HG02884 (cell line): ENCODE measurements at regions not wholly inside any gene's neighbourhood (a gene's known extent, or its start where the extent isn't known, plus 50 kb on each side); places are given as distances from the start of the nearest gene placed in this dataset.

ENCODE experiments used
- ATAC-seq: cut with Tn5 transposase; IDR thresholded peaks from one replicate; pipeline ENCODE4 v1.9.1; 2021; ENCODE audit warnings: mild to moderate bottlenecking, moderate library complexity; ENCODE audit not compliant: unreplicated experiment

DNA sequence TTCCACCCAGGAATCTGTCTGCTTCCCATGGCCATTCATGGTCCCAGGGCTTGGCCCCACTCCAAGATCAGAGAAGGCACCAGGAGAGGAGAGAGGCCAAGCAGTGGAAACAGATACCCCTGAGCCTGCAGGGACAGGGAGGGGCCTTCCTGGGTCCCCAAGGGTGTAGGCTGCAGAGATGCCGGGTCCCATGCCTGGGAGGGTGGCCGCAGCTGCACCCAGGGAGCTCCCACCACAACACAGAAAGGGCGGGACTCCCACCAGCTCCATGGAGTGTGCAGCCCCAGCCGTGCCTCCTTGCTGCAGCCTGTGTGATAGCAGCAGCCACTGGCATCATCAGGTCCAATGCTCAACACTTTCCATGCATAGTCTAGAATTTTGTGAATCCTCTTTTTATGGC lies 331.5 kb downstream of the UACA start:
- no peak for ATAC-seq

GRCh38 chr15:70430069-70430468 lies 332.4 kb upstream of the TLE3 start:
- ATAC-seq = no peak

DNA sequence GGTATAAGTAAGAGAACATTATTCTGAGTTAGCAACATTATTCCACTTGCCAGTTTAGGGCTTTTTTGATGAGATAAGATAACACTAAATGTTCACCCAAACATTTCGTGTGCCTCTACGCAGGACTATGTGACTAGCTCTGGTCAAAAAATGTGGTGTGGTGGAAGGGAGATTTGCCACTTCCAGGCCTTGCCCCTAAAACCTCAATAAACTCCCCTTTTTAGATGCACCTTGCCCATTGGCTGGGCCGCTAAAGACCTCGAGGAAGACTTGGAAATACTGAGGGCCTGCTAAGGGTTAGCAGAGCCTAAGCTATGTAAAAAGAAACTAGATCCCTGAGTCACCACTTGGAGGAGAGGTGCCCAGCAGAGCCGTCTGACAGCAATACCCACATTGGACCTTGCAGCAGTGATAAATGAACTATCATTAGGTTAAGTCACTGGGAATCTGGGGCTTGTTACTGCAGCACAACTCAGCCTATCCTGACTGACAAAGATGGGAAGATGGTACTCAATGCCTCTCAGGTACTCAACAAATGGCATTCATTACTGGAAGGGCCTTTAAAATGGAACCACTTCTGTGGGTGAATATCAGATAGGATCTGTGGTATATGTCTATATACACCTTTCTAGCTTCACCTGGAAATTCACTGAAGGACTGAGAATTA lies 331.5 kb upstream of the TLE3 start:
- ATAC-seq = no peak

DNA sequence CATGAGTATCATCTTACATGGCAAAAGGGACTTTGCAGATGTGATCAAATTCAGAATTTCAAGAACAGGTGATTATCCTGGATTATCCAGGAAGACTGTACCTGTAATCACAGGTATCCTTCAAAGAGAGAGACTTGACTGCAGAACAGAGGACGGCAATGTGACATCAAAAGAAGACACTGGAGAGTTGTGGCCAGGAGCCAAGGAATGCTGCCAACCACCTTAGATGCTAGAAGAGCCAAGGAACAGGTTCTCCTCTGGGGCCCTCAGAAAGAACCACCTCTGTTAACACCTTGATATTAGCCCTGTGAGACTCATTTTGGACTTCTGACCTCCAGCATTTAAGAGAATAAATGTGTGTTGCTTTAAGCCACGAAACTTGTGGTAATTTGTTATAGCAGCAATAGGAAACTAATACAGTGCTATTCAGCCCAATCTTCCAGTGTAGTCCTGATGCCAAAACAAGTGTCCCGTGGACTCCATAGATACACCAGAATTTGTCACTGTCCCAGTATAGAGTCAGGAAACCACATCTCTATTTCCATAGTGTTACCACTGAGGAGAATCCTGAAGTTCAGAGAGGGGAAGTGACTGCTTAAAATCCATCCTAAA lies 330.6 kb upstream of the TLE3 start:
- no peak for ATAC-seq

DNA sequence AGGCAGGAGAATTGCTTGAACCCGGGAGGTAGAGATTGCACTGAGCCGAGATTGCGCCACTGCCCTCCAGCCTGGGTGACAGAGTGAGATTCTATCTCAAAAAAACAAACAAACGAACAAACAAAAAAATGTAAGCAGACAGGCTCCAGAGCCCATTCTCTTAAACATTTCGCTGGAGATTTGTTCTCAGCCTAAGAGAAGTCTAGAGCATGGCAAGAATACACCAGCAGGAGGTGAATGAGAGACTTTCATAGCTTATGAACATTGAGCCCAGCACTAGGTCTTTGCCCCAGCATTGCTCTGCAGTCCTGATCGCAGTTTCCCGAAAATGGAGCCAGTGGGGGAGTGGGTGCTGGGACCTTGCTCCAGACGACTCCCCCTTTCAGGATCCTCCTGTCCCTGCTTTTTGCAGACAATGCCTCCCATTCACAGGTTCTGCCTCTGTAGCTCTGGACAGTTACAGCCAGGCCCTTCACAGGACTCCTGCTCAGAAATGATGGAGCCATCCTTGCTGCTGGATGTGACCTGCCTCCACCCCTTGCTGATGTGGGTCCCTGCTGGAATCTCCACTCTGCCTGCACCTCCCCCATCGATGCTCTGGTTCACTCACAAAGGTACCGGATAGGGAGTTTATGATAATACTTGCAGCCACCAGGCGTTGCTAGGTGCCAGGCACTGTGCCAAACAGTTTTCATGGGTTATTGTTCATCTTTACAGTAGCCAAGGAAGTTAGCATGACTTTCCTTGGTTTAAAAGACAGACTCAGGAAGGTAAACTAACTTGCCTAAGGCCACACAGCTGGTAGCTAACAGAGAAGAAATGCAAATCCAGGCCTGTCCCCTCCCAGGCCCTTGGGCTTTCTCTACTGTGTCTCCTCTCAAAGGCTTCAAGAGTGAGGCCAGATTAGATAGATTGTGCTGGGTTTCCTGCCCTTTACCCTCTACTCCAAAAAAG lies 329.7 kb upstream of the TLE3 start:
- no peak for ATAC-seq

DNA sequence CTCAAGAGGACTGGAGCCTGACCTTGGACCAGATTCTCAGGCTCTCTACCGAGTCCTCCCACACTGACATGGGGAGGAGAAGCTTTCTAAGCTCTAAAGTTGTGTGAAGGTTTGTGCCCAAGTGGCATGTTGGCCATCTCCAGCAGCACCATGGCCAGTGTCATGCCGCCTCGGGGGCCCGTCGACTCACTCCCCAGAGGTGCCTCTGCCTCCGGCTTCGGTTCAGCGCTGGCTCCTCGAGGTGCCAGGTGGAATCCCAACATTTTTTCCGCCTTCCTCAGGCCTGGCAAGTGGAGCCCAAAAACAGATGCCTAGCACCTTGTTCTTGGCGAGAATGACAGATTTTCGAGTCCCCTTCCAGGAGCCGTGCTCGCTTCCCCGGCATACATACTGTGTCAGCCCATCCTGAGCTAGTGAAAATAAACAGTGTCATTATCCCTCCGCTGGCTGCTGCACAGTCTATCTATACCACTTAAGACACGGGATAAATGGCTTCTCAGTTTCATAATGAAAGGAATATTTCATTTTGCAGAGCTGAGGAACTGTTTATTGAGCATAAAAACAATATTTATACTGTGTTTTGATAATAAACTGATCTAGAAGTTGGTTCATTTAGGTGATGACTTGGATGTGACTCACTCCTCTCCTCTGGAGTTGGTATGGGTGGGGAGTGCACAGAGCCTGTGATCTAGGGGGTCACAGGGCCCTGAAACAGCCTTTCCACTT lies 328.5 kb upstream of the TLE3 start:
- no peak for ATAC-seq

GRCh38 chr15:70424937-70425411 lies 327.3 kb upstream of the TLE3 start:
- no peak for ATAC-seq

DNA sequence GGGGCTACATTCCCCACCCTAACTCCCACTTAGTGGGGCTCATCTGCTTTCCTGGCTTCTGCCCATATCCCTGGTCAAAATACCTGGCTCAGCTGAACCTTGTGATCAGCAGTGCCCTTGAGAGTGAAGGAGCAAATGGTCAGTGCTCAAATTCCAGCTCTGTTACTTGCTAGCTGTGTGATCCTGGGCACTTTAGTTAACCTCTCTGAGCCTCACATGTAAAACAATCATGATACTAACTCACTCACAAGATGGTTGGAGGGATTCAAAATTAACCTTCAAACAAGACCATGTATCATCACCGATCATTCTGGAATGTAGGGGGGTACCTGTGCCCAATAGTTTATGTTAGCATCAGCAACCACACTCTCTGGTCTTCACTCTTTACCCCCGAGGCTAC lies 325.6 kb upstream of the TLE3 start:
- no peak for ATAC-seq

DNA sequence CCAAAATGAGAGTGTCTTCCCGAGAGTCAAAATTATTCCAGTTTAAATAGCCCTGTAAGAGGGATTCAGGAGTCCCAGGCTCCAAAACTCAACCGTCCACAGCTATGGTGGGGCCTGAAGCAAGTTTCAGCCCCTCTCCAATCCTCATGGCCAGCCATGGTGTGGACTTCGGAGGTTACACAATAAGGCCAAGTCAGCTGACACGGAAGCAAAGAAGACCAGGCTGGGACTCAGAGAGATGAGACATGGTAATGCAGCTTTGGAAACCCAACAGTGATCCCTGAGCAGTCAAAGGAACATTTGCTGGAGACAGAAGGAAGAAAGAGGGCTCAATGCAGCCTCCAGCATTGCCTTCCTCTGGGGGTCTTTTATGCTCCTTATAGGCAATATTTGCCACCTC lies 324.6 kb upstream of the TLE3 start:
- ATAC-seq = no peak

DNA sequence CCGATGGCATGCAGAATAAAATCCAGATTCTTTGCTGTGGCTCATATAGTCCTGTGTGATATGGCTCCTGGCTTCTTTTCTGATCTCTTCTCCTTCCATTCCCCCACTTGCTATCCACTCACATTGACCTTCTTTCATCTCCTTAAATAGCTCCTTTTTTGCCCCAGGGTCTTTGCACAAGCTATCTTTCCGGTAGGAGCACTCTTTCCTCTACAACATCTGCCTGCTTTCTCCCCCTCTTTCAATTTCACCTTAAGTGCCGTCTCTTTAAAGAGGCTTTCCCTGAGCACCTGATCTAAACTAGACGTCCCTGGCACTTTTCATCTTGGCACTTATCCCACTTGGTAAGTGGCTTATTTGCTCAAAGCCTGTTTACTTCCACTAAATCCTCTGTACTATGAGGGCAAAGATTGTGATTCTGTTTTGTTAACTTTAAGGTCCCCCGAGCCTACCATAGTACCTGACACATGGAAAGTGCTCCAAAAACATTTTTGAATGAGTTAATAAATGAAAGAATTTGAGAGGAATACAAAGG lies 323.3 kb upstream of the TLE3 start:
- ATAC-seq = no peak

DNA sequence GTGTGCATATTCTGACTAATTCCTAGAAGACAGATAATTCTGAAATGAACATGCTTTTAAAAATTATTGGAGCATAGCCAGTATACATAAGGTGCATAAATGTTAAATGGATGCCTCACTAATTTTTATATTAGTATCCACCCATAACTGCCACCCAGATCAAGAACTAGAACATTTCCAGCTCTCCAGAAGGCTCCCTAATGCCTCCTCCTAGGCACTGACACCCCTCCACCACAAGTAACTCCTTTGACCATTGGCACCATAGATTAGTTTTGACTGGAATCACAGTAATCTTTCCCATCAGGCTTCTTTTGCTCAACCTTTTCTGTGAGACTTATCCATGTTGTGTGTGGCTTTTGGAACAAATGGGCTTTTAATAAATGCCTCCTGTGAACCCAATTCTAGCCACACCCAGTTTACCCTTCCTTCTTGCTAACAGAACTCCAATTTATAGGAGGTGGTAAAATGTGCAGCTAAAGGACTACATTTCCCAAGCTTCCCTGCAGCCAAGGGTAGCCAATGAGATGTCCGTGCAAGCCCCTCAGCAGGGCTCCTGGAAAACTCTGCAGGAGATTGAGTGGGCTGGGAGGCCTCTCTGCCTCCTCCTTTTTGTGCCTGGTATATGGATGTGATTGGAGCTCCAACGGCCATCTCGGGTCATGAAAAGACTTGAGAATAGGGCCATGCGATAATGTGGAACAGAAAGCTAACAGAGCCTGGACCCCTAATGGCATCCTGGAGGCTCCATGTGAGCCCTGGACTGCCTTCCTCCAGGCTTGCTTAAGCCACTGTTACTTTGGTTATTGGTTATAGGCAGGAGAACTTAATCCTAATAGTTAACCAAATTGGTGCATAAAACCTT lies 322.6 kb upstream of the TLE3 start:
- no peak for ATAC-seq

- ATAC-seq = no peak
Observed at GRCh38 chr15:70418943-70419342, 321.2 kb upstream of the TLE3 start.

GRCh38 chr15:70417535-70417934 lies 319.8 kb upstream of the TLE3 start:
- ATAC-seq = no peak

- ATAC-seq = no peak
Observed at GRCh38 chr15:70416829-70417228, 319.1 kb upstream of the TLE3 start.

DNA sequence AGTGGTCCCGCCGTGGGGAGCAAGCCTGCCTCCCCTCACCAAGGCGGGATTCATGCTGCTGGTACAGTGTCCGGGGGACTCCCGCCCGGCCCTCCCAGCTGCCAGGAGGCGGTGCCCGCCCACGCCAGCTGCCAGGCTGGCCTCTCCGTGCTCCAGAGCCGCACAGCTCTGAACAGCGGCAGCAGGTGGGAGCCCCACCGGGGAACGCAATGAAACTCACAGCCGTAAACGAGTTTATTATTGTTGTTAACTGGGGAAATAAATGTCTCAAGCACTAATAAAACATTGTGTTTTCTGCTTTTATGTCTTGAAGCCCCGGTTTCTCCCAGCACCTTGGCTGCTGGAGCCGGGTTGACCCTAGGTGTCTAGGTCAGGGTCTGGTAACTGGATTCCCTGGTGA lies 317.7 kb upstream of the TLE3 start:
- ATAC-seq = no peak

GRCh38 chr15:70414626-70415025 lies 316.9 kb upstream of the TLE3 start:
- no peak for ATAC-seq

GRCh38 chr15:70412794-70413193 lies 315.1 kb upstream of the TLE3 start:
- ATAC-seq = no peak

- ATAC-seq = no peak
Observed at GRCh38 chr15:70411143-70411863, 313.6 kb upstream of the TLE3 start.

DNA sequence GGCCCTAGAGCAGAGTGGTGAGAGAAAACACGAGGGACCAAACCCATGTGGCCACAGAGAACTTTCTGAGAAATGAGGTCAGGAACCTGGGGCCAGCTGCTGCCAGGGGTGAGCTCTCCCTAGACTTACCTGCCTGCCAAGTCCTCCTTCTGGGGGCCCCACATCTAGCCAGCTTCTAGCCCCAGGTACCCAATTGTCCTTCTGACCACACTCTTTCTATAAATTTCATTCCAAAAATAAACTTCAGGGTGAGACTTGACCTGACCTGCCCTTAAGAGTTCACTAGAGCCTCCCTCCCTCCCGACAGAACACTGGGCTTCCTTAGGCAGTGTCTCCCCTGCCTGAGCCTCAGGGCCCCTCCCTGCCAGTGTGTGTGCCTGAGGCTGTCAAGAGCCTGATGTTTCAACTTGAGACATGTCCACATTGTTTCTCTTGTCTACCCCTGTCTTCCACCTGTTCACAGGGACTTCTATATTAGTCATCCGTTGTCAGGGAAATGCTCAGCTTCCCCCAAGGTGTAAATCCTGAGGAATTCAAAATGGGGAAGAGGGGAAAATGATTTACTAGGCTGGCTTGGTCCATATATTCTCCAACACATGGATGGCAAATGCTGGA lies 312.8 kb upstream of the TLE3 start:
- ATAC-seq = no peak
